ENCODE measurements at regions not wholly inside any gene's neighbourhood (a gene's known extent, or its start where the extent isn't known, plus 50 kb on each side); places are given as distances from the start of the nearest gene placed in this dataset.
"Not testable (repeated sequence)": the region's sequence is repeated elsewhere in the genome, so short reads cannot be mapped to it uniquely, and the experiment has no call there.

DNA sequence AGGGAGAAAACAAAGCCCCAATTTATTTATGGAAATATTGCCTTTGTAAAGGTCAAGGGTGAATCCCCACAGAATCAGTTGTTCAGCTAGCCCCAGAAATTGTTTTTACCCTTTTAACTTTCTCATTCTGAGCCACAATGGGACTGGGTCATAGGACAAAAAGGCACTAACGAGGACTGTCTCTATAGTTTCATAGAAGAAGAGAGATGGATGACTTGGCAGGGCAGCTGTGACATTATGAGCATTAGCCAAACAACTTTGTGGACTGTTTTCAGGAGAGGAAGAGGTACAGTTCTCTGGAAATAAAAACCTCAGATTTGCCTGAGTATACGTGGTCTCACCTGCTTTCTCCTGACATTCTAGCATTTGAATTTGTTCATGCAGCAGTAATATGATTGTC, 1155.8 kb upstream of the CHAC2 start:
- Mint-ChIP-seq H3K9me3 (no peaks in the 10 kb centered on the region), H3K4me1 (no peaks in the 10 kb centered on the region), H3K27ac (no peak overlapping the region), H3K4me3 (no peak overlapping the region), H3K36me3 (ENCODE audit: low read depth) (no peaks in the 10 kb centered on the region), H3K27me3 (no peaks in the 10 kb centered on the region)
- intact Hi-C loops (cut with micrococcal nuclease), result no loop called here
- DNase-seq, result no peak

DNA sequence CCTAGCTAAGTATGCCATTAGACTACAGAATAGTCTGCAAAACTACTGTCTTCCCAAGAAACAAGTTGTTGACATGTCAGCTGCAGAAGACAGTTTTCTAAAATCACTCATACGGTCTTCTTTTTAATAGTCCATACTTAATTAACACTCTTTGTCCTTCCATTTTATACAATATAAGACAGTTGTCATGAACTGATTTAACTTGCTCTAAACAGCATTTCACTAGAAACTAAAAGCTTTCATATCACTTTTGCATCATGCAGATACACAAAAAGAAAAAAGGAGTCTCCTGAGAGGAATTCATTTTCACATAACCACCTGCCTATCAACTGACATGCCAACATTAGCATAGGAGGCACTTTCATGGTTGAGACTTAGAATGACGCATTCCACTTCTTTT, 1159.6 kb upstream of the CHAC2 start:
- no peak for DNase-seq
- no peaks in the 10 kb centered on the region for H3K9me3 Mint-ChIP-seq
- H3K36me3 Mint-ChIP-seq (ENCODE audit: low read depth), result no peaks in the 10 kb centered on the region
- no peaks in the 10 kb centered on the region for H3K27me3 Mint-ChIP-seq
- H3K27ac Mint-ChIP-seq, result no peak overlapping the region
- H3K4me1 Mint-ChIP-seq, result no peaks in the 10 kb centered on the region
- intact Hi-C loops (cut with micrococcal nuclease), result no loop called here
- no peak overlapping the region for H3K4me3 Mint-ChIP-seq

DNA sequence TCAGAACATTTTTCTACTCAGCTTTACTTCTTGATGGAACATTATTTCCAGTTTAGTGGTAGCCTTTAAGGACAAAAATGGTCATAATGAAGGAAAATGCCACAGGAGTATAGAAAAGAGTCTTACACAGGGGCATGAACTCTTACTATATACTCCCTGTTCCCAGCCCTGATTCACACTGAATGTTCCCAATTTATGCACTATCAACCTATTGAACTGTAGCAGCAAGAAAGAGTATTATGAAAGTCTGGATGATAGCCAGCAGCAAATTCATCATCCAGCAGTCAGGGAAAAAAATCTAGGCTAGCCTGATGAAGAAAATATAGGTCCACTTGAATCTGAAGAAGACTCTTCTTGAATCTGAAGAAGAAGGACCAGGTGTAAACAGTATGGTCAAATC, 1170.3 kb upstream of the CHAC2 start:
- DNase-seq, result no peak
- H3K4me1 Mint-ChIP-seq, result no peaks in the 10 kb centered on the region
- no peaks in the 10 kb centered on the region for H3K36me3 Mint-ChIP-seq (ENCODE audit: low read depth)
- no peaks in the 10 kb centered on the region for H3K27me3 Mint-ChIP-seq
- H3K4me3 Mint-ChIP-seq, result no peak overlapping the region
- intact Hi-C loops (cut with micrococcal nuclease), result no loop called here
- peaks cover 3% of the 10 kb centered on the region for H3K9me3 Mint-ChIP-seq
- no peak overlapping the region for H3K27ac Mint-ChIP-seq

DNA sequence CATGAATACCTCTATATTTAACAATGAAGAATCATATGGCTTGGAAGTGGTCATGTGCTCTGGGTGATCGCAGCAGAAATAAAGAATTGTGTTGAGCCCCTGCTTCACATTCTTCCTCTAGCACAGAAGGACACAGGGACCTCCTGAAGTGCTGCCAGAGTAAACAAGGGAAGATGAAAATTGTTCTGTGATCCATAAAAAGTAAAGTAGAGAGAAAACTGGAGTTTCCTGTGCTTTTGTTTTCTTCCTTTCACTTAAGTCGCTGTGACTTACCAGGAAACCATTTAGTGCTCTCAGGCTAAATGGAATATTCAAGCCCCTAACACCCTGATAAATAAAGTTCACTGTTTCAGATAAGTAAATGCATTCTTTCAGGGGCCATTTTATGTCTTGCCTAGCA, 1173.6 kb upstream of the CHAC2 start:
- peaks cover 14% of the 10 kb centered on the region for H3K9me3 Mint-ChIP-seq
- no peaks in the 10 kb centered on the region for H3K36me3 Mint-ChIP-seq (ENCODE audit: low read depth)
- H3K27me3 Mint-ChIP-seq, result no peaks in the 10 kb centered on the region

DNA sequence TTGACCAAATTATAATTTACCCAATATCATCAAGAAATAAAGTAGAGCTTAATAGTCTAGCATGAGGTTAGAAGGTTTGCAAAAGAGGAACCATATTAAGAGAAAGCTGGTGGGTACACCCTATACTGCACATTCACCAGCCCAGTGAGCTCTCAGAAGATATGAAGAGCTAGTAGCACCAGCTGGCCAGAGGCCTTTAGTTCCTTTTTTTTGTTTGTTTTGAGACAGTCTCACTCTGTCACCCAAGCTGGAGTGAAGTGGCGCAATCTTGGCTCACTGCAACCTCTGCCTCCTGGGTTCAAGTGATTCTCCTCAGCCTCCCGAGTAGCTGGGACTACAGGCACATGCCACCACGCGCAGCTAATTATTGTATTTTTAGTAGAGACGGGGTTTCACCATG, 1183.5 kb upstream of the CHAC2 start:
- H3K27ac Mint-ChIP-seq; H3K4me3 Mint-ChIP-seq; DNase-seq; H3K36me3 Mint-ChIP-seq (ENCODE audit: low read depth); H3K27me3 Mint-ChIP-seq; intact Hi-C loops (cut with micrococcal nuclease); H3K9me3 Mint-ChIP-seq; H3K4me1 Mint-ChIP-seq: not testable (repeated sequence)

More for the DNA sequence above, 1173.6 kb upstream of the CHAC2 start:
- intact Hi-C loops (cut with micrococcal nuclease), result no loop called here
- H3K27ac Mint-ChIP-seq, result no peak overlapping the region
- no peak for DNase-seq
- H3K4me1 Mint-ChIP-seq, result no peaks in the 10 kb centered on the region
- H3K4me3 Mint-ChIP-seq, result no peak overlapping the region

DNA sequence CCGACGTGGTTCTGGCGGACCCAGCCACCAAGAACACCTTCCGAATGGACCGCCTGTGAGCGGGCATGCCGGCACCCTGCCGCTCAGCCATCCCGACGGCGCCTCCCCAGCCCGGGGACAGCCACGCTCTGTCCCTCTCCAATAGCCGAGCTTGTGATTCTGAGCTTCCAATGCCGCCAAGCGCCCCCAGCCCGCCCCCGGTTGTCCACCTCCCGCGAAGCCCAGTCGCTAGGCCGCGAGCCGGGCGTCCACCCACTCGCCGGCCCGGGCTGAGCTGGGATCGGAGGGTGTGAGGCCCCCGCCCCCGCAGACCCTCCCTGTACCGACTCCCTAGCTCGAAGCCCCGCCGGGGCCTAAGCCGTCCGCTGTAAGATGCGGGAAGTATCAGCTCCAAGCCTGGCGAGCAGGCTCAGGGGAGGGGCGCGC, 1195.1 kb upstream of the CHAC2 start:
- Mint-ChIP-seq H3K27me3 (no peaks in the 10 kb centered on the region), H3K4me1 (no peaks in the 10 kb centered on the region), H3K4me3 (no peak overlapping the region), H3K36me3 (ENCODE audit: low read depth) (no peaks in the 10 kb centered on the region), H3K27ac (no peak overlapping the region), H3K9me3 (peaks cover 17% of the 10 kb centered on the region)
- DNase-seq, result no peak
- intact Hi-C loops (cut with micrococcal nuclease), result no loop called here

DNA sequence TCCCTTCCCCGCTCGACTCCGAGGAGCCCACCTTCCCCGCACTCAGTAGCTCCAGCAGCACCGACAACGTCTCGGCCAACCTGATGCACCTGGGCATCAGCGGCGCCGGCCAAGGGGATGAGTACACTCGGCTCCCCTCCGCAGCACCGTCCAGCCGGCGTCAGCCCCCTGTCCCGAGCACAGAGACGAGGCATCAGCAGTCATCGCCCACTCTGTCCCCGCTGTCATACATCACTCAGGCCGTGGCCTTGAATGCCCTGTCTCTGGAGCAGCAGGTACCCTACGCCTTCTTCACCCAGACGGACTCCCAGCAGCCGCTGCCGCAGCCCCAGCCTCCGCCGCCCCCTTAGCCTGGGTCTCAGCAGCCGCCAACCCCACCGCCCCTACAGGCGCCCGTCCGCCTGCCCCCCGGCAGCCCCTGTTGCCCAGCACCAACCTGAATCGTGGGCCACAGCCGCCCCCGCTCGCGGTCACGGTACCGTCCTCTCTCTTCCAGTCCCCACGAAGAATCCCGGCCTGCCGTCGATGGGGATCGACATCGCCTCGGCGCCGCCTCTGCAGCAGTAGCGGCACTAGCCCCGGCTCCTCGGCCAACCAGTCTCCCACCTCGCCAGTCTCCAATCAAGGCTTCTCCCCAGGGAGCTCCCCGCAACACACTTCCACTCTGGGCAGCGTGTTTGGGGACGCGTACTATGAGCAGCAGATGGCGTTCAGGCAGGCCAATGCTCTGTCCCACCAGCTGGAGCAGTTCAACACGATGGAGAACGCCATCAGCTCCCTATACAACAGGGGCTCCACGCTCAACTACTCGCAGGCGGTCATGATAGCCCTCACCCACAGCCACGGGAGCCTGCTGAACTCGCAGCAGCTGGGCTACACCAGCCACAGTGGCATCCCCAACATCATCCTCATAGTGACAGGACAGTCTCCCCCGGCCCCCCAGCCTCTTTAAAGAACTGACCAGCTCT, 1195.9 kb upstream of the CHAC2 start:
- no peaks in the 10 kb centered on the region for H3K4me1 Mint-ChIP-seq
- H3K27me3 Mint-ChIP-seq, result no peaks in the 10 kb centered on the region
- no peak for DNase-seq
- H3K4me3 Mint-ChIP-seq, result no peak overlapping the region
- no peaks in the 10 kb centered on the region for H3K36me3 Mint-ChIP-seq (ENCODE audit: low read depth)
- intact Hi-C loops (cut with micrococcal nuclease), result no loop called here
- H3K9me3 Mint-ChIP-seq, result peaks cover 17% of the 10 kb centered on the region
- no peak overlapping the region for H3K27ac Mint-ChIP-seq

DNA sequence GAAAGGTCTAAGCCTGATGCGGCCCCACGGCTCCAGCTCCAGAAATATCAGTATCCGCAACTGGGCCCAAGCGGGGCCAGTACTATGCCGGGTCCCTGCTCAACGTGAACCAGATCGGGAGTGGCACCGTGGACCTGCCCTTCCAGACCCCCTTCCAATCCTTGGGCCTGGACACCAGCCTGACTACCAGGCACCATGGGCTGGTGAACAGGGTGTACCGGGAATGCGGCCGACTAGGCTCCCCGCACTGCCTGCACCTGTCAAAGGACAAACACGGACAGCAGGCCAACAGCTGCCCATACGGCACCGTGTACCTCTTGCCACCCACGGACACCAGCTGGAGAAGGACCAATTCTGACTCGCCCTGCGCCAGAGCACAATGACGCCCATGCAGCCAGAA, 1196.9 kb upstream of the CHAC2 start:
- H3K4me3 Mint-ChIP-seq, result no peak overlapping the region
- H3K36me3 Mint-ChIP-seq (ENCODE audit: low read depth), result no peaks in the 10 kb centered on the region
- H3K9me3 Mint-ChIP-seq, result peaks cover 17% of the 10 kb centered on the region
- no peaks in the 10 kb centered on the region for H3K4me1 Mint-ChIP-seq
- no peak overlapping the region for H3K27ac Mint-ChIP-seq
- no peak for DNase-seq
- intact Hi-C loops (cut with micrococcal nuclease), result no loop called here
- no peaks in the 10 kb centered on the region for H3K27me3 Mint-ChIP-seq

DNA sequence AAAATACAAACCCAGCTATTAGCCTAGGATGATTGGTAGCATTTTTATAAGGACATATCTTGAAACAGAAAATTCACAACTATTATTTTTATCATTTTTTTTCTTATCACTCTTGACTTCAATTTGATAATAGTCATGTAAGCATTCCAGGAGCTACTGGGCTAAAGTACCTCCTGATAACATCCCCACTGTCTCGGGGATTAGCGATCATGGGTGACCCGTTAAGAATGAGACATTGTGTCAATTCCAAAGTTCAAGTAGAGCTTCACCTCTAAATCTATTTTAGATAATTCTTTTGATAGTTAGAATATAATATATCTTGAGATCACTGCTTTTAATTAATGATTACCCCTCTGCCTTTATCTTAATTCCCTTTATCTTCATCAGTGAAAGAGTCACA, 1204.5 kb upstream of the CHAC2 start:
- no peaks in the 10 kb centered on the region for H3K4me1 Mint-ChIP-seq

DNA sequence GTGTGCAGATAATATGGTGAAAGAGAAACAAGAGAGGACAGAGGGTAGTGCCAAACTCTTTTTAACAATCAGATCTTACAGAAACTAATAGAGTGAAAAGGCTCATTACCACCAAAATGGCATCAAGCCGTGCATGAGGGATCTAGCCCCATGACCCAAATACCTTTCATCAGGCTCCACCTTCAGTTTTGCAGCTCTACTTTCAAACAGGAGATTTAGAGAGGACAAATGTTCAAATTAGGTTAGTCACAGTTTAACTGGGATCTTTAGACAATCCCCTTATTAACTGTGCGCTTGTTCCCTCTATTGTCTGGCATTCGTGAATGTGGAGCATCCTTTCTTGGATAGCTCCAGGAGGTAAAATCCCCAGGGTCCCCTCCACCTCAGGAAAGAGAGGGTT, 1209.3 kb upstream of the CHAC2 start:
- Mint-ChIP-seq H3K4me1 (no peaks in the 10 kb centered on the region), H3K36me3 (ENCODE audit: low read depth) (no peaks in the 10 kb centered on the region), H3K27me3 (no peaks in the 10 kb centered on the region), H3K4me3 (no peak overlapping the region), H3K9me3 (no peaks in the 10 kb centered on the region), H3K27ac (no peak overlapping the region)
- intact Hi-C loops (cut with micrococcal nuclease), result no loop called here
- no peak for DNase-seq

More for the DNA sequence above, 1204.5 kb upstream of the CHAC2 start:
- H3K27ac Mint-ChIP-seq, result no peak overlapping the region
- H3K9me3 Mint-ChIP-seq, result no peaks in the 10 kb centered on the region
- DNase-seq, result no peak
- no peaks in the 10 kb centered on the region for H3K36me3 Mint-ChIP-seq (ENCODE audit: low read depth)
- no peaks in the 10 kb centered on the region for H3K27me3 Mint-ChIP-seq
- no peak overlapping the region for H3K4me3 Mint-ChIP-seq
- intact Hi-C loops (cut with micrococcal nuclease), result no loop called here

DNA sequence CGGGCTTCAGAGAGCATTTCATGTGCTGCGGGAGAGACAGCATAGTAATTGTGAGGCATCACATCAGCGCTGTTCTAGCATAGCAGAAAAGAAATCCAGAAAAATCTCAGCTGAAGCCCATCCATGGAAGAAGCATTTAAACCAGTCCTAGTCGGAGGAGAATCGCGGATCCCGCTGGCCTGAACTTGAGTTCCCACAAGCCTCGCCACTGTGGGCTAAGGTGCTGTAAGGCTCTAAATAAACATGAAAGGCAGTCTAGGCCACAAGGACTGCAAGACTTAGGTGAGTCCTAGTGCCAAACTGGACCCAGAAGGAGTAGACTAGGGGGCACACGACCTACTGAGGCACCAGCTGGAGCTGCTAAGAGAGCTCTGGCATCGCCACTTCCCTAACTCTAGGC, 1225.3 kb upstream of the CHAC2 start:
- no peak for DNase-seq
- no peaks in the 10 kb centered on the region for H3K4me1 Mint-ChIP-seq
- no peaks in the 10 kb centered on the region for H3K36me3 Mint-ChIP-seq (ENCODE audit: low read depth)
- no peak overlapping the region for H3K4me3 Mint-ChIP-seq
- intact Hi-C loops (cut with micrococcal nuclease), result no loop called here
- H3K27ac Mint-ChIP-seq, result no peak overlapping the region
- no peaks in the 10 kb centered on the region for H3K27me3 Mint-ChIP-seq
- peaks cover 4% of the 10 kb centered on the region for H3K9me3 Mint-ChIP-seq

DNA sequence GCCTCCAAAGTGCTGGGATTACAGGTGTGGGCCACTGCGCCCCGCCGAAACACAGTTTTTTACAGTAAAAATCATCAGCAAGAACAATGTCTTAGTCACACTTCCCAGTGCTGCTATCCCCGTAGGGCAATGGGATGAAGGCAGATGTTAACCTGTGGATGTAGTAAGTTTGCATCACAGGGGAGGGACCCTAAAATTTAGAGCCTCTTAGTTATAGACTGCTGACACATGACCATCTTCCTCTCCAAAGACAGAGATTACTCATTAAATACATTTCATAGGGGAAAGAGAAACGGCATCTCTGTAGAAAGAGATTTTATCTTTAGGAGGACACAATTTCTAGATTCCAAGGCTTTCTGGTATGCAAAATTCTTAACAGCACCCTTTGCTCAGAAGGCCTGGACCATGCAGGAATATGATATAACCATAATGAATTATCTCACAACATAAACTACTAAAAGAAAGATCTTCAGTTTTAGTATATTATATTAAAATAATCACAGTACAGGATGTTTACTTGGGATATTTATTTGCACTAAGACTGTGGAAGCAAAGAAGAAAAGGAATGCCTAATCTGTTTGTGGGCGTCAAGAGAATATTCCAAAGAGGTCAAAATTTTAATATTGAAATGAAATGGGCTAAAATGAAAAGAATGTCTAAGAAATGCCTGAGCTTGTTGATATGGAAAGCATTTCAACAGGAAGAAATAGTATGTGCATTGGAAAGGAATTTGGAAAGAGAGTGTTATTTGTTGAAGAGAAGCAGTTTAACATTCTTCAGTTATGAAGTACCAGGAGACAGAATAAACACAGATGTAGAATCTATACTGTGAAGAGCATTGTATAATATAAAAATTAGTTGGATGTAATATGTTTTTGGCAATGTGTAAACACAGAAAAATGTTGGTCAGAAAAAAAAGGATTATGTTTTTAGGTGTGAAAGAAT, 1228.3 kb upstream of the CHAC2 start:
- intact Hi-C loops (cut with micrococcal nuclease), result no loop called here
- H3K9me3 Mint-ChIP-seq, result peaks cover 4% of the 10 kb centered on the region
- no peak overlapping the region for H3K27ac Mint-ChIP-seq

DNA sequence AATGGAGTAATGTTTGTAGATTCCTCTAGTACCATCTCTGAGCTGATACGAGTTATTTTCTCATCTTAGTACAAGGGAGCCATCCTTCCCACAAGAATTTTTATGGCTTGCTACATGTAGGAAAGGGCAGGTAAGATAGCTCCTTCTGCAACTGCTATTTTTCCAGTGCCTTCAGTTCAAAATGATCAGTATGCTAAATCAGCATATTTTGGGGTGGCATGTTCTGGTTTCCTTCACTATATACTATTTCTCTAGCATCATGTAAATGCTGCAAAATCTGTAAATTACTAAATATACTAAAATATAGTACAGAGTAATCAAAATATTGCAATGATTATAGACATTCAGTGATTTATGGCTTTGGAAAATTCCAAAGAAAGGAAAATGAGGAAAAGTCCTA, 1230.0 kb upstream of the CHAC2 start:
- DNase-seq, result no peak
- peaks cover 4% of the 10 kb centered on the region for H3K9me3 Mint-ChIP-seq
- no peak overlapping the region for H3K27ac Mint-ChIP-seq
- H3K27me3 Mint-ChIP-seq, result no peaks in the 10 kb centered on the region
- H3K4me1 Mint-ChIP-seq, result no peaks in the 10 kb centered on the region
- no peak overlapping the region for H3K4me3 Mint-ChIP-seq
- H3K36me3 Mint-ChIP-seq (ENCODE audit: low read depth), result no peaks in the 10 kb centered on the region
- intact Hi-C loops (cut with micrococcal nuclease), result no loop called here

More for the DNA sequence above, 1228.3 kb upstream of the CHAC2 start:
- H3K27me3 Mint-ChIP-seq, result no peaks in the 10 kb centered on the region
- H3K36me3 Mint-ChIP-seq (ENCODE audit: low read depth), result no peaks in the 10 kb centered on the region
- no peak for DNase-seq
- H3K4me3 Mint-ChIP-seq, result no peak overlapping the region
- H3K4me1 Mint-ChIP-seq, result no peaks in the 10 kb centered on the region

DNA sequence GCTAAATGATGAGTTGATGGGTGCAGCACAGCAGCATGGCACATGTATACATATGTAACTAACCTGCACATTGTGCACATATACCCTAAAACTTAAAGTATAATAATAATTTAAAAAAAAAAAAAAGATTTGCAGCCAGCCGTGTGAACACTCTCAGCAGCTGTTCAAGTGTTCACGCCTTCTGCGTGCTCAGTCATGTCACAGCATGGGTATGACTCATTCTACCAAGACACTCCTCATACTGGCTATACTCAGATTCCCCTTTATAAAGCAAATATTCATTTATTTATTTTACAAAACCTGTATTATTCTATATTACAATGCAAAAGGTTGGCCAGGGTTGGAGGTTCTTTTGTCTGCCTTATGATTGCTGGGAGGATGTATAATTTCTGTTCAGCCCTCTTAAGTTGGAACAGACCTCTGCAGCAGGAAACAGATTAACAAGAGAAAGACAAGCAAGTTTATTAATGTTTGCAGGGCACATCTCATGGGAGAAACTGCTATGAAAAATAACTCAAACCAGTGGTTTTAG, 1230.6 kb upstream of the CHAC2 start:
- Mint-ChIP-seq H3K4me1 (no peaks in the 10 kb centered on the region), H3K4me3 (no peak overlapping the region), H3K9me3 (peaks cover 3% of the 10 kb centered on the region), H3K36me3 (ENCODE audit: low read depth) (no peaks in the 10 kb centered on the region), H3K27ac (no peak overlapping the region), H3K27me3 (no peaks in the 10 kb centered on the region)
- DNase-seq, result no peak
- intact Hi-C loops (cut with micrococcal nuclease), result no loop called here
